GM12878 (cell line): ENCODE measurements at regions not wholly inside any gene's neighbourhood (a gene's known extent, or its start where the extent isn't known, plus 50 kb on each side); places are given as distances from the start of the nearest gene placed in this dataset.

Experiments used
- ATAC-seq: fragments of 200-7000 bp; cut with Tn5 transposase; 3 replicates; pipeline ENCODE4 v1.9.1; 2020; ENCODE audit warnings: mild to moderate bottlenecking, moderate library complexity
- BruUV-seq: library from RNA; stranded (reverse); fragments of 400-500 nt; replicated peaks from 2 replicates; lab custom pipeline; 2021; lab: Mats Ljungman, UMichigan
- CTCF ChIA-PET: fragments of 300-600 bp; sonication (Branson Sonifier 250); formaldehyde crosslinking; extraction: SDS; loops from one replicate; lab custom pipeline; 2021; ENCODE audit warnings: inconsistent platforms; lab: Yijun Ruan, JAX
- POLR2A ChIA-PET: fragments of 350-600 bp; formaldehyde crosslinking; extraction: SDS; loops from one replicate; lab custom pipeline; 2021; ENCODE audit warnings: inconsistent platforms; lab: Charles Lee
- RAD21 ChIA-PET: fragments of 300-600 bp; sonication (Branson Sonifier 250); formaldehyde crosslinking; loops from one replicate; lab custom pipeline; 2023; ENCODE audit warnings: antibody characterized with exemption; ENCODE audit not compliant: unreplicated experiment; lab: Charles Lee
- SMC1A ChIA-PET: fragments of 300-600 bp; sonication (Branson Sonifier 250); formaldehyde crosslinking; loops from one replicate; lab custom pipeline; 2023; ENCODE audit not compliant: unreplicated experiment, uncharacterized antibody; lab: Charles Lee
- DNase-seq: peaks from one replicate; pipeline ENCODE4 v3.0.0-alpha.2; 2011; ENCODE audit warnings: low read depth, low spot score
- FAIRE-seq: peaks from 3 replicates; lab custom pipeline; 2011; peaks lifted over from hg19 to GRCh38; lab: Jason Lieb, UNC
- H2AFZ ChIP-seq: 2 replicates; pipeline ENCODE4 v1.6.0; 2011; ENCODE audit warnings: low read depth, low read length, control low read depth; ENCODE audit not compliant: control insufficient read depth
- H3K27ac ChIP-seq: 2 replicates; pipeline ENCODE4 v1.5.1; 2011; ENCODE audit warnings: control low read depth; ENCODE audit not compliant: control insufficient read depth, insufficient read depth
- H3K27me3 ChIP-seq, 2 experiments: replicated peaks in 1 of 2; 2 replicates each; pipeline versions ENCODE4 v1.6.0 to v1.6.1; 2011; ENCODE audit warnings: low read length in 1 of 2; ENCODE audit not compliant: control insufficient read depth in 2 of 2, insufficient read depth in 2 of 2
- H3K36me3 ChIP-seq, 2 experiments: 2 replicates each; pipeline ENCODE4 v1.5.1; 2011; ENCODE audit warnings: low read length in 1 of 2; ENCODE audit not compliant: control insufficient read depth in 2 of 2, insufficient read depth in 2 of 2
- H3K4me1 ChIP-seq: 2 replicates; pipeline ENCODE4 v1.6.1; 2011; ENCODE audit warnings: mild to moderate bottlenecking, low read length, moderate library complexity, mixed read lengths; ENCODE audit not compliant: control insufficient read depth, insufficient read depth
- H3K4me2 ChIP-seq: 2 replicates; pipeline ENCODE4 v1.6.0; 2011; ENCODE audit warnings: control low read depth; ENCODE audit not compliant: control insufficient read depth, insufficient read depth
- H3K4me3 ChIP-seq: fragments of 200-600 bp; sonication (generic); 2 replicates; pipeline ENCODE4 v1.5.1; 2016
- H3K79me2 ChIP-seq: 2 replicates; pipeline ENCODE4 v1.6.0; 2011; ENCODE audit warnings: low read length; ENCODE audit not compliant: control insufficient read depth, insufficient read depth
- H3K9ac ChIP-seq: 2 replicates; pipeline ENCODE4 v1.8.0; 2011; ENCODE audit warnings: low read length, control low read depth, mixed read lengths; ENCODE audit not compliant: control insufficient read depth, insufficient read depth
- H3K9me3 ChIP-seq: replicated peaks from 3 replicates; pipeline ENCODE4 v1.5.1; 2011; ENCODE audit warnings: mild to moderate bottlenecking, low read length; ENCODE audit not compliant: control insufficient read depth, insufficient read depth
- H4K20me1 ChIP-seq: 2 replicates; pipeline ENCODE4 v1.6.0; 2011; ENCODE audit not compliant: control insufficient read depth, insufficient read depth
- CBFB ChIP-seq: IDR thresholded peaks from 2 replicates; pipeline ENCODE4 v1.6.1; 2016; ENCODE audit warnings: antibody characterized with exemption, low read depth
- IKZF2 ChIP-seq, 2 experiments: fragments of 450-650 bp; IDR thresholded peaks; 2 replicates each; pipeline ENCODE4 v1.6.1; 2017; ENCODE audit warnings: mild to moderate bottlenecking in 2 of 2, moderate library complexity in 2 of 2
- MTA2 ChIP-seq: fragments of 450-650 bp; IDR thresholded peaks from 2 replicates; pipeline ENCODE4 v1.6.1; 2016; ENCODE audit warnings: low read depth, mild to moderate bottlenecking, moderate library complexity
- MYB ChIP-seq: fragments of 150-350 bp; IDR thresholded peaks from 2 replicates; pipeline ENCODE4 v1.6.1; 2014; ENCODE audit warnings: mild to moderate bottlenecking, low read depth, low read length, borderline replicate concordance
- RELA ChIP-seq: fragments of 450-650 bp; IDR thresholded peaks from 2 replicates; pipeline ENCODE4 v1.8.0; 2014; ENCODE audit warnings: borderline replicate concordance; ENCODE audit not compliant: partially characterized antibody
- RUNX3 ChIP-seq: IDR thresholded peaks from 2 replicates; pipeline ENCODE4 v1.6.1; 2012; ENCODE audit warnings: low read length, inconsistent platforms
- ZZZ3 ChIP-seq: IDR thresholded peaks from 2 replicates; pipeline ENCODE4 v1.6.1; 2011; ENCODE audit warnings: low read depth; ENCODE audit not compliant: control insufficient read depth, insufficient read length
- WGBS: methylation state at CpG from one replicate; pipeline ENCODE4 v1.1.6; 2016; ENCODE audit warnings: low lambda C conversion rate; ENCODE audit not compliant: insufficient replicate concordance, insufficient coverage; ENCODE audit errors: missing lambda C conversion rate; 5-methylcytosine and 5-hydroxymethylcytosine counted together
- in situ Hi-C: fragments of 300-500 bp; cut with MboI; formaldehyde crosslinking; loops from 9 replicates; pipeline ENCODE4 v1.14.3; 2018; ENCODE audit warnings: mixed read lengths
- intact Hi-C: fragments of 100-400 bp; cut with micrococcal nuclease; formaldehyde crosslinking; loops from one replicate; pipeline ENCODE4 v1.14.2; 2022; ENCODE audit not compliant: unreplicated experiment
- TF ChIP-seq, protein P1 (sequence below): fragments of 450-650 bp; formaldehyde crosslinking; IDR thresholded peaks from 2 replicates; pipeline ENCODE4 v1.5.0; 2022; ENCODE audit warnings: mild to moderate bottlenecking, missing genetic modification characterization
- TF ChIP-seq, protein P2 (sequence below): fragments of 450-650 bp; IDR thresholded peaks from 2 replicates; pipeline ENCODE4 v1.6.1; 2016; ENCODE audit warnings: mild to moderate bottlenecking, moderate library complexity, borderline replicate concordance
- TF ChIP-seq, protein P3 (sequence below): fragments of 450-650 bp; IDR thresholded peaks from 2 replicates; pipeline ENCODE4 v1.6.1; 2017; ENCODE audit warnings: mild to moderate bottlenecking, moderate library complexity

DNA sequence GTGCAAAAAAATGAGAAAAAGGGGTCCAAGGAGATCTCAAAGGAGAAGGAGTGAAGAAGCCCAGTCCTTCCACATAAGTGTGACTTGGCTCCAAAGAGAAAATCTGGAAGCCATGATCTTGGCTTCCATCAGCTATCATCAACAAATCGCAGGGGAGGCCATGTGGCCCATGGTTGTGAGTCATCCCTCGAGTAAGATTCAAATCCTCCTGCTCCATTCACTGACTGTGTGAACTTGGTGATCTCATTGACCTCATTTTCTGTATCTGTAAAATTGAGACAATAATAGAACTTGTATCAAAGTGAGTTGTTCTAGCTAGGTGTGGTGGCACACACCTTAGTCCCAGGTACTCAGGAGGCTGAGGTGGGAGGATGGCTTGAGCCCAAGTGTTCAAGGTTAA is 79.1 kb upstream of the OLIG2 start:
- Histone ChIP-seq H3K9me3 (no peaks in the 10 kb centered on the region), H2AFZ (no peak overlapping the region), H4K20me1 (no peaks in the 10 kb centered on the region), H3K27ac (no peak overlapping the region), H3K9ac (no peak overlapping the region), H3K79me2 (no peaks in the 10 kb centered on the region), H3K4me3 (no peak overlapping the region), H3K36me3 (no peaks in the 10 kb centered on the region), H3K27me3 (no peaks in the 10 kb centered on the region; a peak in 1 of 4 replicates), H3K4me2 (no peak overlapping the region), H3K4me1 (no peaks in the 10 kb centered on the region)
- no peak for FAIRE-seq
- ChIA-PET CTCF (interaction anchor here (0.8 to 1.6 kb wide), 3 partner anchors 24 to 500 kb away, joined by 3 to 4 read pairs (median 3); no protein-coding TSS in a partner anchor), SMC1A (no interaction called here), POLR2A (no interaction called here), RAD21 (interaction anchor here (0.8 kb wide), 1 partner anchor 251 kb away, joined by 3 read pairs; no protein-coding TSS in a partner anchor)
- DNase-seq = no peak
- intact Hi-C loops (loop anchor here (10.0 kb wide), 1 partner anchor 498 kb away; no protein-coding TSS in a partner anchor), in situ Hi-C loops (no loop called here)
- no peak for ATAC-seq
- 0% methylated on average over 2 of the region's 2 CpGs for WGBS
- no TSS peak for BruUV-seq
- TF ChIP-seq MTA2 (no peak), CBFB (no peak), MYB (no peak), RELA (no peak), IKZF2 (IDR thresholded peaks at IDR 0.05) (no peak), ZZZ3 (no peak), RUNX3 (no peak)
- TF ChIP-seq, protein P1, sequence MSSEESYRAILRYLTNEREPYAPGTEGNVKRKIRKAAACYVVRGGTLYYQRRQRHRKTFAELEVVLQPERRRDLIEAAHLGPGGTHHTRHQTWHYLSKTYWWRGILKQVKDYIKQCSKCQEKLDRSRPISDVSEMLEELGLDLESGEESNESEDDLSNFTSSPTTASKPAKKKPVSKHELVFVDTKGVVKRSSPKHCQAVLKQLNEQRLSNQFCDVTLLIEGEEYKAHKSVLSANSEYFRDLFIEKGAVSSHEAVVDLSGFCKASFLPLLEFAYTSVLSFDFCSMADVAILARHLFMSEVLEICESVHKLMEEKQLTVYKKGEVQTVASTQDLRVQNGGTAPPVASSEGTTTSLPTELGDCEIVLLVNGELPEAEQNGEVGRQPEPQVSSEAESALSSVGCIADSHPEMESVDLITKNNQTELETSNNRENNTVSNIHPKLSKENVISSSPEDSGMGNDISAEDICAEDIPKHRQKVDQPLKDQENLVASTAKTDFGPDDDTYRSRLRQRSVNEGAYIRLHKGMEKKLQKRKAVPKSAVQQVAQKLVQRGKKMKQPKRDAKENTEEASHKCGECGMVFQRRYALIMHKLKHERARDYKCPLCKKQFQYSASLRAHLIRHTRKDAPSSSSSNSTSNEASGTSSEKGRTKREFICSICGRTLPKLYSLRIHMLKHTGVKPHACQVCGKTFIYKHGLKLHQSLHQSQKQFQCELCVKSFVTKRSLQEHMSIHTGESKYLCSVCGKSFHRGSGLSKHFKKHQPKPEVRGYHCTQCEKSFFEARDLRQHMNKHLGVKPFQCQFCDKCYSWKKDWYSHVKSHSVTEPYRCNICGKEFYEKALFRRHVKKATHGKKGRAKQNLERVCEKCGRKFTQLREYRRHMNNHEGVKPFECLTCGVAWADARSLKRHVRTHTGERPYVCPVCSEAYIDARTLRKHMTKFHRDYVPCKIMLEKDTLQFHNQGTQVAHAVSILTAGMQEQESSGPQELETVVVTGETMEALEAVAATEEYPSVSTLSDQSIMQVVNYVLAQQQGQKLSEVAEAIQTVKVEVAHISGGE = no peak
- TF ChIP-seq, protein P2, sequence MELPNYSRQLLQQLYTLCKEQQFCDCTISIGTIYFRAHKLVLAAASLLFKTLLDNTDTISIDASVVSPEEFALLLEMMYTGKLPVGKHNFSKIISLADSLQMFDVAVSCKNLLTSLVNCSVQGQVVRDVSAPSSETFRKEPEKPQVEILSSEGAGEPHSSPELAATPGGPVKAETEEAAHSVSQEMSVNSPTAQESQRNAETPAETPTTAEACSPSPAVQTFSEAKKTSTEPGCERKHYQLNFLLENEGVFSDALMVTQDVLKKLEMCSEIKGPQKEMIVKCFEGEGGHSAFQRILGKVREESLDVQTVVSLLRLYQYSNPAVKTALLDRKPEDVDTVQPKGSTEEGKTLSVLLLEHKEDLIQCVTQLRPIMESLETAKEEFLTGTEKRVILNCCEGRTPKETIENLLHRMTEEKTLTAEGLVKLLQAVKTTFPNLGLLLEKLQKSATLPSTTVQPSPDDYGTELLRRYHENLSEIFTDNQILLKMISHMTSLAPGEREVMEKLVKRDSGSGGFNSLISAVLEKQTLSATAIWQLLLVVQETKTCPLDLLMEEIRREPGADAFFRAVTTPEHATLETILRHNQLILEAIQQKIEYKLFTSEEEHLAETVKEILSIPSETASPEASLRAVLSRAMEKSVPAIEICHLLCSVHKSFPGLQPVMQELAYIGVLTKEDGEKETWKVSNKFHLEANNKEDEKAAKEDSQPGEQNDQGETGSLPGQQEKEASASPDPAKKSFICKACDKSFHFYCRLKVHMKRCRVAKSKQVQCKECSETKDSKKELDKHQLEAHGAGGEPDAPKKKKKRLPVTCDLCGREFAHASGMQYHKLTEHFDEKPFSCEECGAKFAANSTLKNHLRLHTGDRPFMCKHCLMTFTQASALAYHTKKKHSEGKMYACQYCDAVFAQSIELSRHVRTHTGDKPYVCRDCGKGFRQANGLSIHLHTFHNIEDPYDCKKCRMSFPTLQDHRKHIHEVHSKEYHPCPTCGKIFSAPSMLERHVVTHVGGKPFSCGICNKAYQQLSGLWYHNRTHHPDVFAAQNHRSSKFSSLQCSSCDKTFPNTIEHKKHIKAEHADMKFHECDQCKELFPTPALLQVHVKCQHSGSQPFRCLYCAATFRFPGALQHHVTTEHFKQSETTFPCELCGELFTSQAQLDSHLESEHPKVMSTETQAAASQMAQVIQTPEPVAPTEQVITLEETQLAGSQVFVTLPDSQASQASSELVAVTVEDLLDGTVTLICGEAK = no peak
- TF ChIP-seq, protein P3, sequence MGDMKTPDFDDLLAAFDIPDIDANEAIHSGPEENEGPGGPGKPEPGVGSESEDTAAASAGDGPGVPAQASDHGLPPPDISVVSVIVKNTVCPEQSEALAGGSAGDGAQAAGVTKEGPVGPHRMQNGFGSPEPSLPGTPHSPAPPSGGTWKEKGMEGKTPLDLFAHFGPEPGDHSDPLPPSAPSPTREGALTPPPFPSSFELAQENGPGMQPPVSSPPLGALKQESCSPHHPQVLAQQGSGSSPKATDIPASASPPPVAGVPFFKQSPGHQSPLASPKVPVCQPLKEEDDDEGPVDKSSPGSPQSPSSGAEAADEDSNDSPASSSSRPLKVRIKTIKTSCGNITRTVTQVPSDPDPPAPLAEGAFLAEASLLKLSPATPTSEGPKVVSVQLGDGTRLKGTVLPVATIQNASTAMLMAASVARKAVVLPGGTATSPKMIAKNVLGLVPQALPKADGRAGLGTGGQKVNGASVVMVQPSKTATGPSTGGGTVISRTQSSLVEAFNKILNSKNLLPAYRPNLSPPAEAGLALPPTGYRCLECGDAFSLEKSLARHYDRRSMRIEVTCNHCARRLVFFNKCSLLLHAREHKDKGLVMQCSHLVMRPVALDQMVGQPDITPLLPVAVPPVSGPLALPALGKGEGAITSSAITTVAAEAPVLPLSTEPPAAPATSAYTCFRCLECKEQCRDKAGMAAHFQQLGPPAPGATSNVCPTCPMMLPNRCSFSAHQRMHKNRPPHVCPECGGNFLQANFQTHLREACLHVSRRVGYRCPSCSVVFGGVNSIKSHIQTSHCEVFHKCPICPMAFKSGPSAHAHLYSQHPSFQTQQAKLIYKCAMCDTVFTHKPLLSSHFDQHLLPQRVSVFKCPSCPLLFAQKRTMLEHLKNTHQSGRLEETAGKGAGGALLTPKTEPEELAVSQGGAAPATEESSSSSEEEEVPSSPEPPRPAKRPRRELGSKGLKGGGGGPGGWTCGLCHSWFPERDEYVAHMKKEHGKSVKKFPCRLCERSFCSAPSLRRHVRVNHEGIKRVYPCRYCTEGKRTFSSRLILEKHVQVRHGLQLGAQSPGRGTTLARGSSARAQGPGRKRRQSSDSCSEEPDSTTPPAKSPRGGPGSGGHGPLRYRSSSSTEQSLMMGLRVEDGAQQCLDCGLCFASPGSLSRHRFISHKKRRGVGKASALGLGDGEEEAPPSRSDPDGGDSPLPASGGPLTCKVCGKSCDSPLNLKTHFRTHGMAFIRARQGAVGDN = no peak
